ENCODE measurements at regions not wholly inside any gene's neighbourhood (a gene's known extent, or its start where the extent isn't known, plus 50 kb on each side); places are given as distances from the start of the nearest gene placed in this dataset.

DNA sequence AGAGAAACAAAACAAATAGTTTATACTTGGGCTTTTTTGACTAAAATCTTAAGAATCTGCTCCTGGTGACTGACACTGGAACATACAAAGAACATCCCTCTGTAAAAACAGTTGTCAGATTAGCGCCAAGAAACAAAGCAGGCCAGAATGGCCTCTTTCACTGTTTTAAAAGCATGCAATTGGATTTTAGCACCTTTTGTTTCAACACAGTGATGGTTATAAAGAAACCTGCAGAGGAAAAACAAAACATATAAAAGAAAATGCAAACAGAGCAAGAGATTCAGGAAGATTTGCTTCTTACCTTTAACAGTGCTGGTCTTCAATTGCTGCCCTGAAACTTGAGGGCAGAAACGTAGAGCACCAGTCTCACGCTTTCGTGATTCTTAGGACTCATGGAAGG, 652.2 kb upstream of the KCND2 start:
- TF ChIP-seq POLR2AphosphoS5 (IDR thresholded peaks at IDR 0.05; ENCODE audit: borderline replicate concordance, low read depth, low read length) (no peak), EZH2 (IDR thresholded peaks at IDR 0.05) (no peak)
